OCI-LY1 (cell line): ENCODE measurements at regions not wholly inside any gene's neighbourhood (a gene's known extent, or its start where the extent isn't known, plus 50 kb on each side); places are given as distances from the start of the nearest gene placed in this dataset.
A peak's percentile ranks its signal among the peaks of the same experiment; 100 is the strongest.

Experiments
- H2AFZ ChIP-seq: fragments of 200-600 bp; sonication (generic), shearing (Covaris generic); 2 replicates; pipeline ENCODE4 v1.6.0; 2014; ENCODE audit warnings: antibody characterized with exemption, mild to moderate bottlenecking, low read length
- H3F3A ChIP-seq: fragments of 200-600 bp; sonication (generic), shearing (Covaris generic); 2 replicates; pipeline ENCODE4 v1.6.0; 2014; ENCODE audit warnings: mild to moderate bottlenecking, antibody characterized with exemption, low read length, moderate library complexity; ENCODE audit not compliant: insufficient read depth
- H3K27ac ChIP-seq: fragments of 200-600 bp; sonication (generic); 2 replicates; pipeline ENCODE4 v1.5.1; 2014; ENCODE audit warnings: low read length, mixed run types, mild to moderate bottlenecking, low read depth; ENCODE audit not compliant: poor library complexity, severe bottlenecking
- H3K27me3 ChIP-seq: fragments of 200-600 bp; sonication (generic); 2 replicates; pipeline ENCODE4 v1.6.0; 2014; ENCODE audit warnings: antibody characterized with exemption, mild to moderate bottlenecking, low read length, moderate library complexity; ENCODE audit not compliant: insufficient read depth
- H3K36me3 ChIP-seq: fragments of 200-600 bp; sonication (generic); 2 replicates; pipeline ENCODE4 v1.6.1; 2014; ENCODE audit warnings: mild to moderate bottlenecking, antibody characterized with exemption, low read length, moderate library complexity, mixed read lengths; ENCODE audit not compliant: insufficient read depth
- H3K4me1 ChIP-seq: fragments of 200-600 bp; sonication (generic); 2 replicates; pipeline ENCODE4 v1.5.1; 2014; ENCODE audit warnings: mild to moderate bottlenecking, low read length, moderate library complexity; ENCODE audit not compliant: insufficient read depth, severe bottlenecking
- H3K4me2 ChIP-seq: fragments of 200-600 bp; sonication (generic), shearing (Covaris generic); 2 replicates; pipeline ENCODE4 v1.6.1; 2014; ENCODE audit warnings: low read length
- H3K4me3 ChIP-seq: fragments of 200-600 bp; sonication (generic); 2 replicates; pipeline ENCODE4 v1.5.1; 2014; ENCODE audit warnings: low read length, low read depth, mild to moderate bottlenecking, mixed read lengths; ENCODE audit not compliant: poor library complexity, severe bottlenecking
- H3K79me2 ChIP-seq: fragments of 200-600 bp; shearing (Covaris generic); 2 replicates; pipeline ENCODE4 v1.6.1; 2016; ENCODE audit warnings: mixed run types, low read length, mixed read lengths; ENCODE audit not compliant: insufficient read depth
- H3K9ac ChIP-seq: fragments of 200-600 bp; sonication (generic), shearing (Covaris generic); 2 replicates; pipeline ENCODE4 v1.6.1; 2014; ENCODE audit warnings: mild to moderate bottlenecking, low read length, mixed read lengths
- H3K9me2 ChIP-seq: fragments of 200-600 bp; sonication (generic), shearing (Covaris generic); 2 replicates; pipeline ENCODE4 v1.6.1; 2014; ENCODE audit warnings: low read depth, mild to moderate bottlenecking, low read length, mixed read lengths
- H3K9me3 ChIP-seq: fragments of 200-600 bp; shearing (Covaris generic); 2 replicates; pipeline ENCODE4 v1.6.1; 2014; ENCODE audit warnings: low read length, mixed read lengths
- H4K20me1 ChIP-seq: fragments of 200-600 bp; sonication (generic), shearing (Covaris generic); 2 replicates; pipeline ENCODE4 v1.6.0; 2016; ENCODE audit warnings: mild to moderate bottlenecking, low read length; ENCODE audit not compliant: insufficient read depth
- CTCF ChIP-seq: fragments of 200-600 bp; sonication (generic), shearing (Covaris generic); IDR thresholded peaks from 2 replicates; pipeline ENCODE4 v1.5.1; 2017; ENCODE audit warnings: mild to moderate bottlenecking, antibody characterized with exemption, low read length, moderate library complexity, mixed read lengths
- EZH2 ChIP-seq: fragments of 200-600 bp; sonication (generic), shearing (Covaris generic); IDR thresholded peaks from 2 replicates; pipeline ENCODE4 v1.8.0; 2017; ENCODE audit warnings: borderline replicate concordance, mixed run types, mild to moderate bottlenecking, antibody characterized with exemption, low read length, moderate library complexity, mixed read lengths

- H2AFZ ChIP-seq, result no peak overlapping the region
- H3K79me2 ChIP-seq, result no peaks in the 10 kb centered on the region
- H4K20me1 ChIP-seq, result no peaks in the 10 kb centered on the region
- no peaks in the 10 kb centered on the region for H3F3A ChIP-seq
- H3K36me3 ChIP-seq, result no peaks in the 10 kb centered on the region
- H3K9me2 ChIP-seq, result no peaks in the 10 kb centered on the region
- H3K4me1 ChIP-seq, result no peaks in the 10 kb centered on the region
- no peak overlapping the region for H3K4me2 ChIP-seq
- no peaks in the 10 kb centered on the region for H3K9me3 ChIP-seq
- H3K27me3 ChIP-seq, result no peaks in the 10 kb centered on the region
- no peak for TF ChIP-seq EZH2
- TF ChIP-seq CTCF, result no peak
- H3K27ac ChIP-seq, result no peak overlapping the region
- no peak overlapping the region for H3K4me3 ChIP-seq
- H3K9ac ChIP-seq, result no peak overlapping the region
Measured at GRCh38 chr2:181742361-181742760, 62.0 kb upstream of the NEUROD1 start.

GRCh38 chr2:181742922-181743722 lies 62.8 kb upstream of the NEUROD1 start:
- no peak for TF ChIP-seq EZH2
- peak; percentile 81 for TF ChIP-seq CTCF
- Histone ChIP-seq H2AFZ (no peak overlapping the region), H3K27me3 (no peaks in the 10 kb centered on the region; the same call in 1 of the 2 replicates), H4K20me1 (no peaks in the 10 kb centered on the region), H3K4me2 (no peak overlapping the region), H3K36me3 (no peaks in the 10 kb centered on the region), H3K4me1 (no peaks in the 10 kb centered on the region), H3K9me3 (no peaks in the 10 kb centered on the region), H3K4me3 (no peak overlapping the region), H3K9ac (no peak overlapping the region), H3K9me2 (no peaks in the 10 kb centered on the region), H3K27ac (no peak overlapping the region), H3F3A (no peaks in the 10 kb centered on the region), H3K79me2 (no peaks in the 10 kb centered on the region)

GRCh38 chr2:181743723-181744031 lies 63.4 kb upstream of the NEUROD1 start:
- Histone ChIP-seq H4K20me1 (no peaks in the 10 kb centered on the region), H3K4me2 (no peak overlapping the region), H3K9me2 (no peaks in the 10 kb centered on the region), H3K9me3 (no peaks in the 10 kb centered on the region), H3F3A (no peaks in the 10 kb centered on the region), H3K79me2 (no peaks in the 10 kb centered on the region), H3K9ac (no peak overlapping the region), H3K4me1 (no peaks in the 10 kb centered on the region), H3K27ac (no peak overlapping the region), H2AFZ (no peak overlapping the region), H3K36me3 (no peaks in the 10 kb centered on the region), H3K27me3 (no peaks in the 10 kb centered on the region; the same call in 1 of the 2 replicates), H3K4me3 (no peak overlapping the region)
- TF ChIP-seq EZH2 (no peak), CTCF (no peak)
